Neural cell (in vitro differentiated cells): ENCODE measurements at regions not wholly inside any gene's neighbourhood (a gene's known extent, or its start where the extent isn't known, plus 50 kb on each side); places are given as distances from the start of the nearest gene placed in this dataset.

Experiments
- H2AFZ ChIP-seq: fragments of 200-600, 300-800 bp; sonication (generic), shearing (Covaris generic); 2 replicates; pipeline ENCODE4 v1.6.0; 2014; ENCODE audit warnings: low read depth, mild to moderate bottlenecking, antibody characterized with exemption, low read length, moderate library complexity
- H3F3A ChIP-seq: fragments of 200-600 bp; shearing (Covaris generic); 2 replicates; pipeline ENCODE4 v1.6.1; 2016; ENCODE audit warnings: mild to moderate bottlenecking, moderate library complexity, mixed read lengths, antibody characterized with exemption, low read length; ENCODE audit not compliant: insufficient read depth, poor library complexity, severe bottlenecking
- H3K27ac ChIP-seq: fragments of 200-600, 300-800 bp; sonication (generic), shearing (Covaris generic); 2 replicates; pipeline ENCODE4 v1.5.1; 2014; ENCODE audit warnings: mild to moderate bottlenecking, low read length, moderate library complexity
- H3K27me3 ChIP-seq: fragments of 300-800, 200-600 bp; sonication (generic), shearing (Covaris generic); 2 replicates; pipeline ENCODE4 v1.6.0; 2014; ENCODE audit warnings: mild to moderate bottlenecking, low read depth, low read length, moderate library complexity; ENCODE audit not compliant: insufficient read depth
- H3K36me3 ChIP-seq: fragments of 300-800, 200-600 bp; sonication (generic), shearing (Covaris generic); 2 replicates; pipeline ENCODE4 v1.5.1; 2014; ENCODE audit warnings: mild to moderate bottlenecking, antibody characterized with exemption, low read length, moderate library complexity; ENCODE audit not compliant: insufficient read depth
- H3K4me2 ChIP-seq: fragments of 300-800, 200-600 bp; sonication (generic), shearing (Covaris generic); 2 replicates; pipeline ENCODE4 v1.6.0; 2014; ENCODE audit warnings: mild to moderate bottlenecking, low read length
- H3K4me3 ChIP-seq: fragments of 300-800, 200-600 bp; sonication (generic), shearing (Covaris generic); 2 replicates; pipeline ENCODE4 v1.5.1; 2014; ENCODE audit warnings: mild to moderate bottlenecking, low read length, moderate library complexity
- H3K79me2 ChIP-seq: fragments of 200-600 bp; shearing (Covaris generic); replicated peaks from 2 replicates; pipeline ENCODE4 v1.6.0; 2014; ENCODE audit warnings: mild to moderate bottlenecking, low read length, moderate library complexity; ENCODE audit not compliant: insufficient read depth
- H3K9ac ChIP-seq: fragments of 300-800, 200-600 bp; sonication (generic), shearing (Covaris generic); 2 replicates; pipeline ENCODE4 v1.6.1; 2016; ENCODE audit warnings: mild to moderate bottlenecking, low read length, mixed read lengths
- H3K9me2 ChIP-seq: fragments of 200-600 bp; shearing (Covaris generic); 2 replicates; pipeline ENCODE4 v1.6.1; 2016; ENCODE audit warnings: mild to moderate bottlenecking, low read length, mixed read lengths; ENCODE audit not compliant: insufficient read depth
- H3K9me3 ChIP-seq: fragments of 200-600, 300-800 bp; sonication (generic), shearing (Covaris generic); 2 replicates; pipeline ENCODE4 v1.6.1; 2016; ENCODE audit warnings: mild to moderate bottlenecking, mixed run types, low read length, moderate library complexity, mixed read lengths
- H4K20me1 ChIP-seq: fragments of 200-600 bp; shearing (Covaris generic); 2 replicates; pipeline ENCODE4 v1.6.1; 2016; ENCODE audit warnings: mild to moderate bottlenecking, mixed run types; ENCODE audit not compliant: insufficient read depth
- CTCF ChIP-seq: fragments of 450-650 bp; IDR thresholded peaks from 2 replicates; pipeline ENCODE4 v1.5.1; 2014; ENCODE audit warnings: antibody characterized with exemption, mild to moderate bottlenecking, moderate library complexity; ENCODE audit not compliant: poor library complexity, severe bottlenecking
- EP300 ChIP-seq: fragments of 450-650 bp; conservative IDR thresholded peaks from 2 replicates; pipeline ENCODE4 v1.6.1; 2014; ENCODE audit warnings: antibody characterized with exemption, mild to moderate bottlenecking, moderate library complexity; ENCODE audit not compliant: poor library complexity, severe bottlenecking
- EZH2 ChIP-seq: fragments of 200-600, 300-800 bp; shearing (Covaris generic), sonication (generic); IDR thresholded peaks from 2 replicates; pipeline ENCODE4 v1.6.1; 2014; ENCODE audit warnings: antibody characterized with exemption, low read length, borderline replicate concordance, mild to moderate bottlenecking; ENCODE audit not compliant: insufficient read depth, poor library complexity, severe bottlenecking
- MXI1 ChIP-seq: fragments of 450-650 bp; conservative IDR thresholded peaks from 2 replicates; pipeline ENCODE4 v1.6.1; 2014; ENCODE audit warnings: antibody characterized with exemption, mild to moderate bottlenecking; ENCODE audit not compliant: poor library complexity, severe bottlenecking
- POLR2AphosphoS5 ChIP-seq: IDR thresholded peaks from 2 replicates; pipeline ENCODE4 v1.6.1; 2012
- RAD21 ChIP-seq: fragments of 450-650 bp; conservative IDR thresholded peaks from 2 replicates; pipeline ENCODE4 v1.6.1; 2014; ENCODE audit warnings: antibody characterized with exemption, mild to moderate bottlenecking, moderate library complexity
- REST ChIP-seq: IDR thresholded peaks from 2 replicates; pipeline ENCODE4 v1.6.1; 2012; ENCODE audit warnings: borderline replicate concordance
- SMC3 ChIP-seq: fragments of 450-650 bp; conservative IDR thresholded peaks from 2 replicates; pipeline ENCODE4 v1.6.1; 2014; ENCODE audit warnings: antibody characterized with exemption, mild to moderate bottlenecking, moderate library complexity; ENCODE audit not compliant: poor library complexity
- TAF1 ChIP-seq: IDR thresholded peaks from 2 replicates; pipeline ENCODE4 v1.6.1; 2012; ENCODE audit warnings: low read depth

- no peak for TF ChIP-seq MXI1
Measured at GRCh38 chr18:39840406-39840805, 2114.6 kb upstream of the PIK3C3 start (continued).

GRCh38 chr18:39839782-39840181, 2115.3 kb upstream of the PIK3C3 start:
- no peak for TF ChIP-seq CTCF
- TF ChIP-seq EZH2: no peak
- no peak overlapping the region for H3K4me2 ChIP-seq
- no peaks in the 10 kb centered on the region for H4K20me1 ChIP-seq

GRCh38 chr18:39838831-39839230, 2116.2 kb upstream of the PIK3C3 start:
- H3K4me2 ChIP-seq: no peak overlapping the region
- H4K20me1 ChIP-seq: no peaks in the 10 kb centered on the region
- no peak overlapping the region for H3K4me3 ChIP-seq
- no peak overlapping the region for H2AFZ ChIP-seq
- no peaks in the 10 kb centered on the region for H3K9me2 ChIP-seq
- H3K27me3 ChIP-seq: no peaks in the 10 kb centered on the region
- H3K27ac ChIP-seq: no peak overlapping the region
- H3F3A ChIP-seq: peaks cover 3% of the 10 kb centered on the region
- no peaks in the 10 kb centered on the region for H3K36me3 ChIP-seq
- H3K9me3 ChIP-seq: no peaks in the 10 kb centered on the region
- H3K9ac ChIP-seq: no peak overlapping the region
- TF ChIP-seq TAF1 (no peak), RAD21 (no peak), SMC3 (no peak), CTCF (no peak), EP300 (no peak), EZH2 (no peak), POLR2AphosphoS5 (no peak), REST (no peak), MXI1 (no peak)
- H3K79me2 ChIP-seq: no peaks in the 10 kb centered on the region

More at GRCh38 chr18:39839782-39840181, 2115.3 kb upstream of the PIK3C3 start:
- H3K36me3 ChIP-seq: no peaks in the 10 kb centered on the region
- H3K9me2 ChIP-seq: no peaks in the 10 kb centered on the region
- no peak overlapping the region for H3K9ac ChIP-seq
- no peak overlapping the region for H2AFZ ChIP-seq
- H3F3A ChIP-seq: peaks cover 3% of the 10 kb centered on the region
- no peak overlapping the region for H3K27ac ChIP-seq
- no peaks in the 10 kb centered on the region for H3K27me3 ChIP-seq
- no peak overlapping the region for H3K4me3 ChIP-seq
- no peaks in the 10 kb centered on the region for H3K9me3 ChIP-seq
- no peaks in the 10 kb centered on the region for H3K79me2 ChIP-seq
